ENCODE measurements at regions not wholly inside any gene's neighbourhood (a gene's known extent, or its start where the extent isn't known, plus 50 kb on each side); places are given as distances from the start of the nearest gene placed in this dataset.

DNA sequence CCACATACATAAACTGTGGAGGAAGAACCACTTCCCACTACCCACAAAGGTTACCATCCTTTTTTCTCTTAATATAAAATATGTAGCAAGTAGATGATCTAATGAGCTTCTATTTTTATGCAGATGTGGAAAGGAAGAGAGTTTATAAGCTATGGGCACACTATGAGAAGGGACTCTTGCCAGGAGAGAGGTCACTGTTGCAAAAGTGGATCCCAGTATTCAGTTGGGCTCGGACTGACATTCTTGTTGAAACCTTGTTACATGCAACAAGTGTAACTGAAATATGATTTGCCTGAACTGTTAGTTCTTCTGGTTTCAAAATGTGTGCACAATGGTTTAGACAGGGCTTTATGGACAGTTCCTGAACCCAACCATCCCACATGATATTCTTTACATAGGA is 397.4 kb upstream of the PKN2 start:
- DNase-seq (ENCODE audit: low read depth), result no peak

DNA sequence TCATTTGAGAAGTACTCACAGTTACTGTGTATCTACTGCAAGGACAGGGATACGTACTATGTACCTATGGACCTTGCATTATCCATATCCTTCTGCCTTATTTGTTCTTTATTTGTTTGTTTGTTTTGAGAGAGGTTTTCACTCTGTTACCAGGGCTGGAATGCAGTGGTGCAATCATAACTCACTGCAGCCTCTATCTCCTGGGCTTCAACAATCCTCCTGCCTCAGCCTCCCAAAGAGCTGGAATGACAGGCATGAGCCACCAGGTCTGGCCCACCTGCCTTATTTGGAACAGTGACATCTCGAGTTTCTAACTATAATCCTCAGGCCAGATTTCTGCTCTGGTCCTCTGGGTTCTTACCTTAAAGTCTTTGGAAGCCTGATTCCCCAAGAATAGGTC is 395.5 kb upstream of the PKN2 start:
- no peak for DNase-seq (ENCODE audit: low read depth)

- no peak for DNase-seq (ENCODE audit: low read depth)
These were observed 394.5 kb upstream of the PKN2 start for GRCh38 chr1:88289401-88290102.

GRCh38 chr1:88291611-88292354 is 392.3 kb upstream of the PKN2 start:
- no peak for DNase-seq (ENCODE audit: low read depth)

DNA sequence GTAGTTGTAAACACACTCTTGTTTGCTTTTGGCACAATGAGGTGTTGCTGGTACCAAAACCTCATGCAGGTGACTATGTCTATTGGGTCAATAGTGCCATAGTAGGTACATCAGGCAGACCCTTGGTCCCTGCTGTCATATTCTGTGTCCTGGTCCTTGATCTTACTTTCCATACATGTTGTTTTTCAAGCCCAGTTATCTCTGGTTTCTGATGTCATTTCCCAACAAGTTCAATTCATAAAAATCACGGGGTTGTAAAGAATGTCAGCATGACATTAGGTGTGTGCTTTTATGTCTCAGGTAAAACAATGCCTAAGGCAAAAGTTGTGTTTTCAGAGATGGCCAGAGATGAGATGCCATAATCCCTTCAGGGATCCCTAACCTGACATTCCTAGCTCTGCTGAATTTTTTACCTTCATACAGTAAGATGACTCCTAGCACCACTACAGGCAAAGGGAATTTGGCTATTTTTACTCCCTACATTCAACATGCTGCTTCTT is 390.3 kb upstream of the PKN2 start:
- DNase-seq (ENCODE audit: low read depth), result no peak

GRCh38 chr1:88296227-88296626 is 387.8 kb upstream of the PKN2 start:
- DNase-seq (ENCODE audit: low read depth), result no peak

DNA sequence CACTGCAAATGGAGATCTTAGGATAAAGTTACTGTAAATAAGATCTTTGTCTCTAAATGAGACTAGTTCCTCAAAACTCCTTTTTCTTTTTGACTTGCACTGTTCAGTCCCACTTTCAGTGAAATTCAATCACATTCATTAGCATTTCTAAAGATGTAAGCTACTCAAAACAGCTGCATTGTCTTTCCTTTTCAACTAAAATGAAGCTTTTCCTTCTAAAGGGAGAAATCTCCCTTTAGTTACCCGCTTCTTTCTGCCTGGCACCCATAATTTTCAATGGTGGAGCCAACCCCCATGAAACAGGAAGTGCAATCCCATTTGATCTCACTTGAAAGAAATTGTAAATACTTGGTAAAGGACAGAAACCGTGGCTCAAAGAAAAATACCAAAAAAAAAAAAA is 387.4 kb upstream of the PKN2 start:
- no peak for DNase-seq (ENCODE audit: low read depth)

- no peak for DNase-seq (ENCODE audit: low read depth)
These were observed 385.6 kb upstream of the PKN2 start for GRCh38 chr1:88298506-88298905.

DNA sequence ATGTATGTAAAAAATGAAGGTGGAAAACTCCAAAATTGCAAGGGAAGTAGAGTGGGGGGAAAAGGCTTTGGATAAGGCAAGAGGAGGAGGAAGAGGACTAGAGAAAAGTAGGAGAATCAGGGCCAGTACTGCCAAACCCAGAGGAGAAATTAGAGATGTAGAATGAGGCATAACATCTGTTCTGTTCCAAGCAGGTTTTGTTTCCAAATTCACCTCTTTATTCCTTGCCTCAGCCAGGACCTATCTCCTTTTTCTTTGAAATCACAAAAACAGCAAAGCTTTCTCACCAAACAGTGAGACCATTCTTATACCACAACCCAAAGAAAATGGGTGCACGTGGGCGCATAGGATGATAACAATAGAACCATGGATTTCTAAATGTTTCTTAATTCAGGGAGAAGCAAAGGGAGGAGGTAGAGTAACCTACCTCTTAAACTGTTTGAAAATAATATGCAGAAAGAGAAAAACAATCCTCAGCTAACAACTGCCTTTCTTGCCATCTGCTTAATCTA is 383.3 kb upstream of the PKN2 start:
- DNase-seq (ENCODE audit: low read depth), result no peak

GRCh38 chr1:88302843-88303486 is 381.1 kb upstream of the PKN2 start:
- peak; percentile 7 for DNase-seq (ENCODE audit: low read depth)

DNA sequence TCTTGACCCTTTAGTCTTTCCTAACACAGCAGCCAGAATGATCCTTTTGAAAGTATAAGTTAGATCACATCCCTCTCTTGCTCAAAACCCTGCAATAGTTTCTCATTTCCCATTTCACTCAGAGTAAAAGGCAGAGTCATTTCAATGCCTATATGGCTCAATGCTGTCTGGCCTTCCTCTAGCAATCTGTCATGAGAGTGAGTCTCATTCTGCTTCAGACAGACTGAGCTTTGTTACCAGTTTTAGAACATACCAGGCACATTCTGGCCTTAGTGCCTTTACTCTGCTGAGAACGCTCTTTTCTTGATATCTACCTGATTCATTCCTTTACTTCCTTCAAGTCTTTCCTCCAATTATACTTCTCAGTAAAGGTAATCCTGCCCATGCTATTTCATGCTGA is 372.8 kb upstream of the PKN2 start:
- no peak for DNase-seq (ENCODE audit: low read depth)

GRCh38 chr1:88311907-88312306 is 372.2 kb upstream of the PKN2 start:
- no peak for DNase-seq (ENCODE audit: low read depth)

DNA sequence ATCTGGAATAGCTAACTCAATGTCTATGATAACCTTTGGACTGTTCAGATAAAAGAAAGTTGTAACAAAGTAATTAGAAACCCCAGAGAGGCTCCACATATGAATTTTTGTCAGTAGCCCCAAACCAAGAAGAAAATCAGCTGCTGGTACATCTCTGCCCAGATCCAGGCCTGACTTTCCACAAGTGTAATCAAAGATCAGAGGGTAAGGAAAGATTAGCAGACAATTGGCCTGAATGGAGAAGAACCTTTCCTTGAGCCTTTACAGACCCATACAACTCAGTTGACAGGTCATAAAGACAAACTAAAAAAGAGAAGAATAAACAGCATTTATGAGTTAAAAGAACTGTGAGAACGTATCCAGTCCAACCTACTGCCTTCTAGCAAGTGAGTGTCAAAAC is 366.7 kb upstream of the PKN2 start:
- DNase-seq (ENCODE audit: low read depth), result no peak

DNA sequence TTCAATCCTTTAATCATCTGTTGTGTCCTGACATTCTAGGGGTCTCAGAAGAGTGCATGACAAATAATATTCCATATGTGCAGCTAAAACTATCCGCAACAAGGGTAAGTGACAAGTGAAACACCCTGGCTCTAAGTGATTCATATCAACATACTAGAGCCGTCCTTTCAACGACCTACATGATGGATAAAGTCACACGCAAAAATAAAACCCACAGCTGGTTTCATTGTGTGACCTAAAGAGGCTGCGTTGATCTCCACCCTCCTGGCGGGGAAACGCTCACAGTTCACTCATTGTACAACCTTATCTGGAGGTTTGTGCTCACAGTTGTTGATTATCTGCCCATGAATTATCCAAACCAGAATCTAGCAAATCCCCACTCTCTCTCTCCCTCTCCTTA is 365.3 kb upstream of the PKN2 start:
- DNase-seq (ENCODE audit: low read depth), result no peak

- DNase-seq (ENCODE audit: low read depth), result no peak
These were observed 363.8 kb upstream of the PKN2 start for GRCh38 chr1:88320291-88320690.

GRCh38 chr1:88321706-88322105 is 362.4 kb upstream of the PKN2 start:
- no peak for DNase-seq (ENCODE audit: low read depth)

DNA sequence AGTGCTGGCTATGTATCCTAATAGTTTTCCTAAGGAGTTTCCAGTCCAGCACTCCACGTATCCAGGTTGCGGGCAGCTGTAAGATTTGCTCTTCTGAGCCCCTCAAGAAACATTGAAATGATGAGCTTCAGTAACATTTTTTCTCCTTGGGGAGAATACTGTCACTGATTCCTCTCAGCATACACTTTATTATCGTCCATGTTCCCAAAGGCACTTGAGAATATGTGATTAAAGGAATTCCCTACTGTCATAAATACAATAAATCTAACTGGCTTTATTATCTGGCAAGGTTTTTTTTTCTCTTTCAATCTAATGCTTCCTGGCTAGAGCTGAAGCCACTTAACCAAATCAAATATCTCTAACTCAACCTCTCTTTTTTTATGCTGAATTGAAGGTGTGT is 359.2 kb upstream of the PKN2 start:
- no peak for DNase-seq (ENCODE audit: low read depth)

- peak; percentile 74 for DNase-seq (ENCODE audit: low read depth)
These were observed 356.4 kb upstream of the PKN2 start for GRCh38 chr1:88327391-88328267.

DNA sequence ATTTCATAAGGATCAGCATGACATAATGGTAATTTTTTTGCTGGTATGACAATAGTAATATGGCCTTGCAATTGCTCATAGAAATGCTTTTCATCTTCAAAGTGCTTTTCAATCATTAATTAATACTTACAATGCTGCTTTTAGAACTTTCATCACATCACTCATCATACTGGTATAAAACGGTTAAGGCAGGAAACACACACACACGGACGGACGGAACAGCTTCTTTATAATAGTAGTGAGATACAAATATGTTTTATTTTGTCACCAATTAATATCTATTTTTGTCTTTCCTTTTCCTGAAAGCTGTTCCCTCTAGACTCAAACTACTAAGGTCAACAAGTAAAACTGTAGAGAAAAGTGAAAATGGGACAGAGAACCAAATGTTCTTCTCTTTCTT is 353.9 kb upstream of the PKN2 start:
- DNase-seq (ENCODE audit: low read depth), result no peak

DNA sequence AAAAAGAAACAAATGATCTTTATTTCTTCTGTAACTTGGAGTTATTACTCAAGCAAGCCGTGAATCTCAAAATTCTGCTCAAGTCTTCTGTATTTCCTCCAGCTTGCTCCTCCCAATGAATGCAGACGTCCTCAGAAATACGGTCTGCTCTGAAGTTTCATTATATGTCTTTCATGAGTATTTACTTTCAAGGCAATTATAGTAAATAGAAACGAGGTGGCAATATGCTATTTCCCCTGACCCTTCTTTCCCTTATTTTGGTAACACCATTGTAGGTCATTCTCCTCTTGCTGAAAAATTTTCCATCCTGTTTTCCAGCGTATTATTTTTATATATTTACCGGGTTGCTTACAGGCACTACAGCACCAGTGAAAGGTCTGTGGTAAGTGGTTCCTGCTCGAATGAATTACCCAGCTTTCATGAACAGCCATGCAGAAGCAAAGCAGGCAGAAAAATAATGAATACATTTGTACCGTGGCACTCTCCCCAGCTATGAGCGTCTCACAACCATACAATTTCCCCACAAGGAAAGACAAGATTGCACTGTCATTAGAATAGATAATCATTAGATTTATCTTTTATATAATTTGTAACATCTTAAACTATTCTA is 350.9 kb upstream of the PKN2 start:
- DNase-seq (ENCODE audit: low read depth), result no peak

DNA sequence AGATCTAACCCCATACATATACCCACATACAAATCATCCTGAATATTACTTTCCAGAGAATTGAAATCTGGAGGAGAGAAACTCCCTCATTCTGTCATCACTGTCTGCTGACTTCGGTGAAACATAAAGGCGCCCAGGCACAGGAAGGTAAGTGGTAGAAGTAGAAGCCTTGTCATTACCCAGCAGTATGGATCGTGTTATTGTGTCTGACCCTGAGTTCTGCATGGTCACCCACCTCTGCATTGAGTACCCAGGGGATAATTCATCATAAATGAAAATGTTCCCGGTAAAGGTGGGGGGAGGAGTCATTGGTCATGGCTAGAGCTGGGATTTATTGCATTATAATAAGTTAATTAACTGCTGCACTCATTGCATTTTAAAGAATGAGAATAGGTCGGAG is 342.6 kb upstream of the PKN2 start:
- DNase-seq (ENCODE audit: low read depth), result no peak
